ENCODE measurements at regions not wholly inside any gene's neighbourhood (a gene's known extent, or its start where the extent isn't known, plus 50 kb on each side); places are given as distances from the start of the nearest gene placed in this dataset.

- no peak overlapping the region for H3K4me3 ChIP-seq (ENCODE audit: low read depth, low read length)
- TF ChIP-seq CTCF (IDR thresholded peaks at IDR 0.05; ENCODE audit: control insufficient read depth, extremely low read depth, insufficient read depth): no peak
- no peak for DNase-seq (ENCODE audit: low read depth)
These were observed 2005.1 kb upstream of the AGA start for GRCh38 chr4:179447308-179447707.

- H3K4me3 ChIP-seq (ENCODE audit: low read depth, low read length): no peak overlapping the region
- TF ChIP-seq CTCF (IDR thresholded peaks at IDR 0.05; ENCODE audit: control insufficient read depth, extremely low read depth, insufficient read depth): no peak
- DNase-seq (ENCODE audit: low read depth): no peak
These were observed 2023.0 kb upstream of the AGA start for GRCh38 chr4:179465131-179465797.

GRCh38 chr4:179467878-179468277 is 2025.6 kb upstream of the AGA start:
- DNase-seq (ENCODE audit: low read depth): no peak
- no peak for TF ChIP-seq CTCF (IDR thresholded peaks at IDR 0.05; ENCODE audit: control insufficient read depth, extremely low read depth, insufficient read depth)
- H3K4me3 ChIP-seq (ENCODE audit: low read depth, low read length): no peak overlapping the region

- no peak for TF ChIP-seq CTCF (IDR thresholded peaks at IDR 0.05; ENCODE audit: control insufficient read depth, extremely low read depth, insufficient read depth)
- DNase-seq (ENCODE audit: low read depth): no peak
- H3K4me3 ChIP-seq (ENCODE audit: low read depth, low read length): no peak overlapping the region
These were observed 2029.9 kb upstream of the AGA start for GRCh38 chr4:179472164-179472563.

- no peak for TF ChIP-seq CTCF (IDR thresholded peaks at IDR 0.05; ENCODE audit: control insufficient read depth, extremely low read depth, insufficient read depth)
- no peak overlapping the region for H3K4me3 ChIP-seq (ENCODE audit: low read depth, low read length)
- DNase-seq (ENCODE audit: low read depth): no peak
These were observed 2036.4 kb upstream of the AGA start for GRCh38 chr4:179478608-179479007.

- TF ChIP-seq CTCF (IDR thresholded peaks at IDR 0.05; ENCODE audit: control insufficient read depth, extremely low read depth, insufficient read depth): no peak
- DNase-seq (ENCODE audit: low read depth): no peak
- no peak overlapping the region for H3K4me3 ChIP-seq (ENCODE audit: low read depth, low read length)
These were observed 2043.5 kb upstream of the AGA start for GRCh38 chr4:179485781-179486180.

Data from LNCaP clone FGC (cell line).